Endothelial cell of umbilical vein (primary cell): ENCODE measurements at regions not wholly inside any gene's neighbourhood (a gene's known extent, or its start where the extent isn't known, plus 50 kb on each side); places are given as distances from the start of the nearest gene placed in this dataset.

Experiments used
- CTCF ChIP-seq, 2 donors: IDR thresholded peaks; 1 replicate in 1 of 2; 2 replicates in 1 of 2; pipeline ENCODE4 v1.5.1; 2011; ENCODE audit warnings: low read length in 2 of 2, mild to moderate bottlenecking in 2 of 2, moderate library complexity in 2 of 2, control low read depth in 1 of 2, inconsistent platforms in 1 of 2, low read depth in 1 of 2; ENCODE audit not compliant: insufficient read depth in 1 of 2; ENCODE audit errors: extremely low read depth in 1 of 2
- EZH2 ChIP-seq: IDR thresholded peaks from 2 replicates; pipeline ENCODE4 v1.6.1; 2012; ENCODE audit warnings: borderline replicate concordance, low read depth, mild to moderate bottlenecking, moderate library complexity, low read length, inconsistent platforms; ENCODE audit not compliant: severe bottlenecking
- JUN ChIP-seq: IDR thresholded peaks from 2 replicates; pipeline ENCODE4 v1.6.1; 2011; ENCODE audit warnings: borderline replicate concordance, low read depth; ENCODE audit not compliant: insufficient read length, insufficient read depth
- MYC ChIP-seq: IDR thresholded peaks from one replicate; pipeline ENCODE4 v1.6.1; 2011; ENCODE audit warnings: mild to moderate bottlenecking, low read depth, low read length
- POLR2A ChIP-seq: IDR thresholded peaks from 2 replicates; pipeline ENCODE4 v1.6.1; 2012; ENCODE audit warnings: low read depth, mild to moderate bottlenecking, control low read depth, low read length
- POLR2AphosphoS5 ChIP-seq: IDR thresholded peaks from 2 replicates; pipeline ENCODE4 v1.6.1; 2012; ENCODE audit warnings: low read depth, mild to moderate bottlenecking, control low read depth, low read length, moderate library complexity; ENCODE audit not compliant: insufficient read depth

- no peak for TF ChIP-seq CTCF (IDR thresholded peaks at IDR 0.05; ENCODE audit: extremely low read depth in 1 of 2, insufficient read depth in 1 of 2, low read depth in 1 of 2, low read length in 2 of 2)
- no peak for TF ChIP-seq EZH2
- no peak for TF ChIP-seq POLR2AphosphoS5
- TF ChIP-seq JUN = no peak
- TF ChIP-seq MYC = no peak
- TF ChIP-seq POLR2A = no peak
Measured at GRCh38 chr5:3107156-3107611, 355.7 kb upstream of the IRX2 start.
